HepG2 (cell line): ENCODE measurements at regions not wholly inside any gene's neighbourhood (a gene's known extent, or its start where the extent isn't known, plus 50 kb on each side); places are given as distances from the start of the nearest gene placed in this dataset.

ENCODE experiments used
- ATAC-seq: fragments of 200-7000 bp; cut with Tn5 transposase; 3 replicates; pipeline ENCODE4 v1.9.1; 2020; ENCODE audit warnings: mild to moderate bottlenecking, moderate library complexity
- BruUV-seq: library from RNA; stranded (reverse); fragments of 400-500 nt; replicated peaks from 2 replicates; lab custom pipeline; 2021; lab: Mats Ljungman, UMichigan
- CTCF ChIA-PET: fragments of 300-600 bp; formaldehyde crosslinking; extraction: SDS; loops from one replicate; lab custom pipeline; 2021; ENCODE audit warnings: low total read pairs, inconsistent platforms, low intra/inter-chr PET ratio; lab: Yijun Ruan, JAX
- POLR2A ChIA-PET: fragments of 350-600 bp; sonication (Branson Sonifier 250); formaldehyde crosslinking; loops from one replicate; lab custom pipeline; 2020; ENCODE audit warnings: antibody characterized with exemption, inconsistent platforms; lab: Yijun Ruan, JAX
- DNase-seq: peaks from one replicate; pipeline ENCODE4 v3.0.0-alpha.2; 2015; ENCODE audit warnings: low spot score
- FAIRE-seq: peaks from 3 replicates; lab custom pipeline; 2011; peaks lifted over from hg19 to GRCh38; lab: Jason Lieb, UNC
- H2AFZ ChIP-seq: one replicate; pipeline ENCODE4 v1.6.1; 2011; ENCODE audit warnings: low read length, inconsistent platforms
- H3K27ac ChIP-seq: fragments of 300-600 bp; 3 replicates; pipeline ENCODE4 v1.8.0; 2011; ENCODE audit warnings: mixed run types, mild to moderate bottlenecking, mixed read lengths, low read length, inconsistent platforms; ENCODE audit not compliant: insufficient read depth; ENCODE audit errors: extremely low read length
- H3K27me3 ChIP-seq, 2 experiments: fragments of 200-600 bp in 1 of 2; 2 replicates in 1 of 2; 3 replicates in 1 of 2; pipeline versions ENCODE4 v1.6.0 to v1.8.0; 2011; ENCODE audit warnings: low read length in 2 of 2, mild to moderate bottlenecking in 2 of 2, moderate library complexity in 2 of 2, inconsistent platforms in 1 of 2; ENCODE audit not compliant: insufficient read depth in 2 of 2, control insufficient read depth in 1 of 2
- H3K36me3 ChIP-seq, 2 experiments: fragments of 200-600 bp in 1 of 2; replicated peaks in 1 of 2; 2 replicates in 1 of 2; 3 replicates in 1 of 2; pipeline versions ENCODE4 v1.5.1 to v1.8.0; 2011; ENCODE audit warnings: low read length in 2 of 2, inconsistent platforms in 1 of 2; ENCODE audit not compliant: insufficient read depth in 2 of 2, control insufficient read depth in 1 of 2
- H3K4me1 ChIP-seq: 2 replicates; pipeline ENCODE4 v1.5.1; 2012; ENCODE audit warnings: low read length, inconsistent platforms; ENCODE audit not compliant: insufficient read depth
- H3K4me2 ChIP-seq: 2 replicates; pipeline ENCODE4 v1.6.0; 2011; ENCODE audit warnings: low read depth, low read length, inconsistent platforms
- H3K4me3 ChIP-seq, 3 experiments: fragments of 200-600 bp in 1 of 3; sonication (generic), shearing (Covaris generic) in 1 of 3; replicated peaks in 1 of 3; 2 replicates each; pipeline ENCODE4 v1.5.1; 2011 to 2016; ENCODE audit warnings: low read length in 3 of 3, inconsistent platforms in 2 of 3, low read depth in 2 of 3, mild to moderate bottlenecking in 2 of 3, control low read depth in 1 of 3, mixed read lengths in 1 of 3; ENCODE audit not compliant: insufficient read depth in 1 of 3
- H3K79me2 ChIP-seq: one replicate; pipeline ENCODE4 v1.6.1; 2011; ENCODE audit warnings: low read length, inconsistent platforms; ENCODE audit not compliant: insufficient read depth
- H3K9ac ChIP-seq: 2 replicates; pipeline ENCODE4 v1.6.0; 2011; ENCODE audit warnings: mild to moderate bottlenecking, low read depth, low read length, inconsistent platforms; ENCODE audit not compliant: insufficient read depth
- H3K9me3 ChIP-seq: 2 replicates; pipeline ENCODE4 v1.5.1; 2012; ENCODE audit warnings: mild to moderate bottlenecking, low read length
- H4K20me1 ChIP-seq: 2 replicates; pipeline ENCODE4 v1.6.0; 2011; ENCODE audit warnings: inconsistent platforms, mild to moderate bottlenecking, low read length, moderate library complexity; ENCODE audit not compliant: insufficient read depth
- CTCF ChIP-seq: sonication (generic); formaldehyde crosslinking; IDR thresholded peaks from 2 replicates; pipeline ENCODE4 v1.5.0; 2020; ENCODE audit warnings: mild to moderate bottlenecking, missing genetic modification reagents, moderate library complexity
- DBP ChIP-seq: sonication (generic); formaldehyde crosslinking; IDR thresholded peaks from 2 replicates; pipeline ENCODE4 v1.4.0; 2020; ENCODE audit warnings: missing genetic modification reagents; ENCODE audit errors: not compliant biosample characterization
- FOXA3 ChIP-seq: IDR thresholded peaks from 2 replicates; pipeline ENCODE4 v1.6.1; 2016; ENCODE audit warnings: missing genetic modification reagents, missing compliant biosample characterization
- HOXA5 ChIP-seq: sonication (generic); formaldehyde crosslinking; IDR thresholded peaks from 2 replicates; pipeline ENCODE4 v1.4.0; 2020; ENCODE audit warnings: missing genetic modification reagents
- MYPOP ChIP-seq: sonication (generic); formaldehyde crosslinking; IDR thresholded peaks from 2 replicates; pipeline ENCODE4 v1.8.1; 2023; ENCODE audit warnings: mild to moderate bottlenecking, moderate library complexity, missing genetic modification reagents
- NR1H2 ChIP-seq: sonication (generic); formaldehyde crosslinking; IDR thresholded peaks from 2 replicates; pipeline ENCODE4 v1.8.1; 2022; ENCODE audit warnings: low read depth, missing genetic modification reagents, borderline replicate concordance
- RAD21 ChIP-seq: fragments of 450-650 bp; formaldehyde crosslinking; IDR thresholded peaks from 2 replicates; pipeline ENCODE4 v1.5.0; 2020; ENCODE audit warnings: mild to moderate bottlenecking
- SAP130 ChIP-seq: IDR thresholded peaks from 2 replicates; pipeline ENCODE4 v1.6.1; 2016; ENCODE audit warnings: low read depth
- SIN3A ChIP-seq: IDR thresholded peaks from 2 replicates; pipeline ENCODE4 v1.6.1; 2011; ENCODE audit warnings: low read depth, mild to moderate bottlenecking, control low read depth, low read length, borderline replicate concordance
- SMC3 ChIP-seq: IDR thresholded peaks from 2 replicates; pipeline ENCODE4 v1.6.1; 2011; ENCODE audit warnings: low read length, improper control_type of control experiment
- STAG1 ChIP-seq: sonication (generic); formaldehyde crosslinking; IDR thresholded peaks from 2 replicates; pipeline ENCODE4 v1.4.0; 2020; ENCODE audit warnings: missing genetic modification reagents
- ZFX ChIP-seq: sonication (generic); formaldehyde crosslinking; IDR thresholded peaks from 2 replicates; pipeline ENCODE4 v1.4.0; 2020; ENCODE audit warnings: mild to moderate bottlenecking, low read depth, missing genetic modification reagents, moderate library complexity
- ZNF501 ChIP-seq: sonication (generic); formaldehyde crosslinking; IDR thresholded peaks from 2 replicates; pipeline ENCODE4 v1.5.1; 2020; ENCODE audit warnings: mild to moderate bottlenecking, moderate library complexity, missing genetic modification reagents
- ZNF678 ChIP-seq: sonication (generic); formaldehyde crosslinking; IDR thresholded peaks from 2 replicates; pipeline ENCODE4 v1.4.0; 2020; ENCODE audit warnings: mild to moderate bottlenecking, missing genetic modification reagents
- WGBS: methylation state at CpG from one replicate; pipeline ENCODE4 v1.1.6; 2017; ENCODE audit warnings: low lambda C conversion rate; 5-methylcytosine and 5-hydroxymethylcytosine counted together
- in situ Hi-C: cut with HindIII; loops from 2 replicates; pipeline ENCODE4 v1.10.0; 2017; ENCODE audit warnings: low pct_unique_long_range_greater_than_20kb; ENCODE audit not compliant: extremely low pct_ligation_motif_present
- intact Hi-C: fragments of 100-400 bp; cut with micrococcal nuclease; formaldehyde crosslinking; loops from one replicate; pipeline ENCODE4 v1.10.0; 2022; ENCODE audit not compliant: unreplicated experiment
- TF ChIP-seq, protein P1 (sequence below): sonication (generic); formaldehyde crosslinking; IDR thresholded peaks from 2 replicates; pipeline ENCODE4 v1.5.1; 2020; ENCODE audit warnings: mild to moderate bottlenecking, missing genetic modification reagents, moderate library complexity

- Histone ChIP-seq H3K4me1 (no peaks in the 10 kb centered on the region), H3K4me3 (no peak overlapping the region), H3K27me3 (no peaks in the 10 kb centered on the region; a peak in 1 of 5 replicates), H3K27ac (no peak overlapping the region), H2AFZ (no peak overlapping the region), H3K79me2 (no peaks in the 10 kb centered on the region), H3K9me3 (no peaks in the 10 kb centered on the region), H3K36me3 (no peaks in the 10 kb centered on the region), H4K20me1 (no peaks in the 10 kb centered on the region), H3K4me2 (no peak overlapping the region), H3K9ac (no peak overlapping the region)
- ATAC-seq (peak; percentile 93), FAIRE-seq (peak; percentile 68), DNase-seq (peak; percentile 53)
- in situ Hi-C loops: loop anchor here (25.0 kb wide), 1 partner anchor 638 kb away; no protein-coding TSS in a partner anchor
- no TSS peak for BruUV-seq
- ChIA-PET CTCF (interaction anchor here (3.1 kb wide), 1 partner anchor 96 kb away, joined by 58 read pairs; no protein-coding TSS in a partner anchor), POLR2A (no interaction called here)
- intact Hi-C loops: loop anchor here (1.0 to 2.0 kb wide), 2 partner anchors 96 to 639 kb away; no protein-coding TSS in a partner anchor
- TF ChIP-seq SAP130: no peak
- peak; percentile 82 for TF ChIP-seq STAG1
- TF ChIP-seq ZNF501: no peak
- no peak for TF ChIP-seq SIN3A
- TF ChIP-seq MYPOP (CRISPR knock-in tag): no peak
- TF ChIP-seq NR1H2 (CRISPR knock-in tag): no peak
- TF ChIP-seq FOXA3 (CRISPR knock-in tag): peak; percentile 20; the same call in 1 of the 2 replicates
- TF ChIP-seq DBP (CRISPR knock-in tag): no peak
- TF ChIP-seq ZNF678: no peak
- TF ChIP-seq, protein P1, sequence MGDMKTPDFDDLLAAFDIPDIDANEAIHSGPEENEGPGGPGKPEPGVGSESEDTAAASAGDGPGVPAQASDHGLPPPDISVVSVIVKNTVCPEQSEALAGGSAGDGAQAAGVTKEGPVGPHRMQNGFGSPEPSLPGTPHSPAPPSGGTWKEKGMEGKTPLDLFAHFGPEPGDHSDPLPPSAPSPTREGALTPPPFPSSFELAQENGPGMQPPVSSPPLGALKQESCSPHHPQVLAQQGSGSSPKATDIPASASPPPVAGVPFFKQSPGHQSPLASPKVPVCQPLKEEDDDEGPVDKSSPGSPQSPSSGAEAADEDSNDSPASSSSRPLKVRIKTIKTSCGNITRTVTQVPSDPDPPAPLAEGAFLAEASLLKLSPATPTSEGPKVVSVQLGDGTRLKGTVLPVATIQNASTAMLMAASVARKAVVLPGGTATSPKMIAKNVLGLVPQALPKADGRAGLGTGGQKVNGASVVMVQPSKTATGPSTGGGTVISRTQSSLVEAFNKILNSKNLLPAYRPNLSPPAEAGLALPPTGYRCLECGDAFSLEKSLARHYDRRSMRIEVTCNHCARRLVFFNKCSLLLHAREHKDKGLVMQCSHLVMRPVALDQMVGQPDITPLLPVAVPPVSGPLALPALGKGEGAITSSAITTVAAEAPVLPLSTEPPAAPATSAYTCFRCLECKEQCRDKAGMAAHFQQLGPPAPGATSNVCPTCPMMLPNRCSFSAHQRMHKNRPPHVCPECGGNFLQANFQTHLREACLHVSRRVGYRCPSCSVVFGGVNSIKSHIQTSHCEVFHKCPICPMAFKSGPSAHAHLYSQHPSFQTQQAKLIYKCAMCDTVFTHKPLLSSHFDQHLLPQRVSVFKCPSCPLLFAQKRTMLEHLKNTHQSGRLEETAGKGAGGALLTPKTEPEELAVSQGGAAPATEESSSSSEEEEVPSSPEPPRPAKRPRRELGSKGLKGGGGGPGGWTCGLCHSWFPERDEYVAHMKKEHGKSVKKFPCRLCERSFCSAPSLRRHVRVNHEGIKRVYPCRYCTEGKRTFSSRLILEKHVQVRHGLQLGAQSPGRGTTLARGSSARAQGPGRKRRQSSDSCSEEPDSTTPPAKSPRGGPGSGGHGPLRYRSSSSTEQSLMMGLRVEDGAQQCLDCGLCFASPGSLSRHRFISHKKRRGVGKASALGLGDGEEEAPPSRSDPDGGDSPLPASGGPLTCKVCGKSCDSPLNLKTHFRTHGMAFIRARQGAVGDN (CRISPR knock-in tag): no peak
- no peak for TF ChIP-seq ZFX (CRISPR knock-in tag)
- TF ChIP-seq RAD21 (CRISPR knock-in tag): 0 out of 2 replicates have a peak, but pooled peaks have one; percentile 16
- 0 out of 2 replicates have a peak, but pooled peaks have one; percentile 39 for TF ChIP-seq SMC3
- no peak for TF ChIP-seq HOXA5 (CRISPR knock-in tag)
- peak; percentile 66 for TF ChIP-seq CTCF
- 33% methylated on average over 3 of the region's 3 CpGs for WGBS
Measured at GRCh38 chr18:67199993-67200617, 316.4 kb downstream of the DSEL start.
